MM.1S (cell line): ENCODE measurements at regions not wholly inside any gene's neighbourhood (a gene's known extent, or its start where the extent isn't known, plus 50 kb on each side); places are given as distances from the start of the nearest gene placed in this dataset.

ENCODE experiments used
- EZH2 ChIP-seq: fragments of 300-600 bp; sonication (generic); optimal IDR thresholded peaks from 2 replicates; pipeline ENCODE3; 2017; ENCODE audit warnings: low read depth, mild to moderate bottlenecking, antibody characterized with exemption, low read length, mixed read lengths
- EZH2phosphoT487 ChIP-seq: fragments of 300-600 bp; sonication (generic); IDR thresholded peaks from 2 replicates; pipeline ENCODE4 v1.6.1; 2018; ENCODE audit warnings: antibody characterized with exemption, low read length
- TF ChIP-seq, protein P1 (sequence below): fragments of 300-600 bp; sonication (generic); IDR thresholded peaks from 2 replicates; pipeline ENCODE4 v1.5.1; 2016; ENCODE audit warnings: antibody characterized with exemption, low read length, mixed read lengths

DNA sequence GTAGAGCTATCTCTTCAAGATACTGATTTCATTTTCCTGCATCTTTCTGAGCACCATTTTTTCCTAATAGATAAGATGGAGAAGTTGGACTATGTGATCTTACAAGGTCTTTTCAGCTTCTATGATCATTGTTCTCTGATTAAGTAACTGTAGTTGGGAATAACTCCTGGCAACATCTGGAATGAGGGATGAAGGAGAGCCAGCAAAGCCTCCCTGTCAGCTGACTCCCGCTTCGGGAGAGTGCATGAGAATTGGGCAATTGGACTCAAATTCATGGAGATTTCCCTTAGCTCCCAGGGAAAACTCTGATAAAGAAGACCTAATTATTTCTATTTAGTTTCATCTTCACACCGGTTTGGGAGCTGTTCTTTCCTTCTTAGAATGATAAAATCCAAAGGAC is 146.1 kb downstream of the CCDC71L start:
- TF ChIP-seq, protein P1, sequence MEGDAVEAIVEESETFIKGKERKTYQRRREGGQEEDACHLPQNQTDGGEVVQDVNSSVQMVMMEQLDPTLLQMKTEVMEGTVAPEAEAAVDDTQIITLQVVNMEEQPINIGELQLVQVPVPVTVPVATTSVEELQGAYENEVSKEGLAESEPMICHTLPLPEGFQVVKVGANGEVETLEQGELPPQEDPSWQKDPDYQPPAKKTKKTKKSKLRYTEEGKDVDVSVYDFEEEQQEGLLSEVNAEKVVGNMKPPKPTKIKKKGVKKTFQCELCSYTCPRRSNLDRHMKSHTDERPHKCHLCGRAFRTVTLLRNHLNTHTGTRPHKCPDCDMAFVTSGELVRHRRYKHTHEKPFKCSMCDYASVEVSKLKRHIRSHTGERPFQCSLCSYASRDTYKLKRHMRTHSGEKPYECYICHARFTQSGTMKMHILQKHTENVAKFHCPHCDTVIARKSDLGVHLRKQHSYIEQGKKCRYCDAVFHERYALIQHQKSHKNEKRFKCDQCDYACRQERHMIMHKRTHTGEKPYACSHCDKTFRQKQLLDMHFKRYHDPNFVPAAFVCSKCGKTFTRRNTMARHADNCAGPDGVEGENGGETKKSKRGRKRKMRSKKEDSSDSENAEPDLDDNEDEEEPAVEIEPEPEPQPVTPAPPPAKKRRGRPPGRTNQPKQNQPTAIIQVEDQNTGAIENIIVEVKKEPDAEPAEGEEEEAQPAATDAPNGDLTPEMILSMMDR = no peak
- TF ChIP-seq EZH2phosphoT487 (no peak), EZH2 (no peak)
